H1 (cell line): ENCODE measurements at regions not wholly inside any gene's neighbourhood (a gene's known extent, or its start where the extent isn't known, plus 50 kb on each side); places are given as distances from the start of the nearest gene placed in this dataset.

Source experiments
- CTCF ChIA-PET: fragments of 300-600 bp; sonication (Branson Sonifier 250); formaldehyde crosslinking; loops from one replicate; lab custom pipeline; 2021; ENCODE audit not compliant: partially characterized antibody; lab: Charles Lee
- POLR2A ChIA-PET: fragments of 300-600 bp; sonication (Branson Sonifier 250); formaldehyde crosslinking; loops from one replicate; lab custom pipeline; 2021; ENCODE audit warnings: inconsistent platforms; ENCODE audit not compliant: partially characterized antibody; lab: Charles Lee
- DNase-seq, 2 experiments: peaks; one replicate each; pipeline versions ENCODE4 v3.0.0 to v3.0.0-alpha.2; 2010 to 2022; ENCODE audit warnings: low spot score in 2 of 2, low read depth in 1 of 2, mixed read lengths in 1 of 2
- FAIRE-seq: peaks from 2 replicates; lab custom pipeline; 2011; peaks lifted over from hg19 to GRCh38; lab: Jason Lieb, UNC
- H2AFZ ChIP-seq: 2 replicates; pipeline ENCODE4 v1.8.1; 2012; ENCODE audit warnings: low read length, inconsistent platforms
- H2AK5ac ChIP-seq: 2 replicates; pipeline ENCODE4 v1.6.1; 2013; ENCODE audit warnings: low read depth, low read length
- H2BK120ac ChIP-seq: replicated peaks from 2 replicates; pipeline ENCODE3; 2013; ENCODE audit warnings: low read depth, low read length, inconsistent platforms
- H2BK12ac ChIP-seq: 2 replicates; pipeline ENCODE4 v1.6.1; 2013; ENCODE audit warnings: low read depth, low read length
- H2BK15ac ChIP-seq: 2 replicates; pipeline ENCODE4 v1.6.1; 2013; ENCODE audit warnings: low read length
- H2BK20ac ChIP-seq: 2 replicates; pipeline ENCODE4 v1.6.1; 2013; ENCODE audit warnings: low read length
- H2BK5ac ChIP-seq: 2 replicates; pipeline ENCODE4 v1.6.1; 2013; ENCODE audit warnings: low read depth, low read length
- H3K14ac ChIP-seq: 2 replicates; pipeline ENCODE4 v1.6.1; 2013; ENCODE audit warnings: inconsistent platforms; ENCODE audit not compliant: insufficient read length
- H3K18ac ChIP-seq: 2 replicates; pipeline ENCODE4 v1.6.1; 2013; ENCODE audit warnings: low read length; ENCODE audit errors: extremely low read depth
- H3K23ac ChIP-seq: 2 replicates; pipeline ENCODE4 v1.6.1; 2013; ENCODE audit warnings: inconsistent platforms; ENCODE audit not compliant: insufficient read length
- H3K23me2 ChIP-seq: 2 replicates; pipeline ENCODE4 v1.6.1; 2013; ENCODE audit warnings: low read depth, low read length
- H3K27ac ChIP-seq: 2 replicates; pipeline ENCODE4 v1.6.1; 2011; ENCODE audit warnings: low read depth, low read length, inconsistent platforms
- H3K27me3 ChIP-seq, 4 experiments: replicated peaks in 1 of 4; 1 replicate in 1 of 4; 2 replicates in 3 of 4; pipeline versions ENCODE4 v1.6.1 to v1.8.1; 2011 to 2013; ENCODE audit warnings: low read length in 3 of 4, mild to moderate bottlenecking in 3 of 4, inconsistent platforms in 2 of 4, mixed read lengths in 2 of 4, moderate library complexity in 1 of 4; ENCODE audit not compliant: control insufficient read depth in 3 of 4, insufficient read depth in 3 of 4; ENCODE audit errors: extremely low read depth in 1 of 4
- H3K36me3 ChIP-seq, 4 experiments: 2 replicates each; pipeline versions ENCODE4 v1.6.1 to v1.8.1; 2011 to 2013; ENCODE audit warnings: mild to moderate bottlenecking in 4 of 4, low read length in 3 of 4, moderate library complexity in 2 of 4, control low read depth in 1 of 4, inconsistent platforms in 1 of 4; ENCODE audit not compliant: insufficient read depth in 4 of 4, control insufficient read depth in 2 of 4
- H3K4ac ChIP-seq: replicated peaks from 2 replicates; pipeline ENCODE3; 2013; ENCODE audit warnings: low read length, low read depth, mixed read lengths, inconsistent platforms; ENCODE audit not compliant: insufficient read length
- H3K4me1 ChIP-seq, 4 experiments: replicated peaks in 1 of 4; 1 replicate in 1 of 4; 2 replicates in 3 of 4; pipeline versions ENCODE4 v1.6.1 to v1.8.1; 2011 to 2013; ENCODE audit warnings: low read length in 3 of 4, inconsistent platforms in 2 of 4, mixed read lengths in 1 of 4; ENCODE audit not compliant: insufficient read depth in 4 of 4, control insufficient read depth in 3 of 4
- H3K4me2 ChIP-seq, 2 experiments: 2 replicates each; pipeline versions ENCODE4 v1.6.1 to v1.8.1; 2011 to 2013; ENCODE audit warnings: low read depth in 2 of 2, low read length in 2 of 2, control low read depth in 1 of 2, inconsistent platforms in 1 of 2, mild to moderate bottlenecking in 1 of 2; ENCODE audit not compliant: insufficient read depth in 1 of 2
- H3K4me3 ChIP-seq, 4 experiments: fragments of 200-600, 300-600 bp in 1 of 4; sonication (generic), shearing (Covaris generic), sonication (Bioruptor Twin) in 1 of 4; 2 replicates each; pipeline versions ENCODE4 v1.5.1 to v1.8.1; 2011 to 2016; ENCODE audit warnings: low read length in 4 of 4, low read depth in 3 of 4, control low read depth in 2 of 4, inconsistent platforms in 2 of 4, mild to moderate bottlenecking in 2 of 4, mixed read lengths in 1 of 4, moderate library complexity in 1 of 4; ENCODE audit not compliant: insufficient read depth in 2 of 4; ENCODE audit errors: extremely low read depth in 1 of 4
- H3K56ac ChIP-seq: replicated peaks from 2 replicates; pipeline ENCODE3; 2013; ENCODE audit warnings: low read depth, mild to moderate bottlenecking, mixed read lengths, low read length, inconsistent platforms; ENCODE audit not compliant: insufficient read length
- H3K79me1 ChIP-seq: 2 replicates; pipeline ENCODE4 v1.6.1; 2013; ENCODE audit warnings: low read depth, low read length, control low read depth
- H3K79me2 ChIP-seq, 2 experiments: 2 replicates each; pipeline versions ENCODE4 v1.6.1 to v1.8.1; 2012 to 2013; ENCODE audit warnings: low read length in 2 of 2, mild to moderate bottlenecking in 2 of 2, inconsistent platforms in 1 of 2; ENCODE audit not compliant: insufficient read depth in 2 of 2, control insufficient read depth in 1 of 2
- H3K9ac ChIP-seq, 4 experiments: replicated peaks in 1 of 4; 1 replicate in 1 of 4; 2 replicates in 3 of 4; pipeline versions ENCODE4 v1.6.1 to v1.8.1; 2011 to 2013; ENCODE audit warnings: low read depth in 3 of 4, low read length in 3 of 4, control low read depth in 2 of 4, mild to moderate bottlenecking in 2 of 4, moderate library complexity in 2 of 4, inconsistent platforms in 1 of 4; ENCODE audit errors: extremely low read depth in 1 of 4
- H3K9me3 ChIP-seq, 2 experiments: 2 replicates each; pipeline versions ENCODE4 v1.6.1 to v1.8.1; 2012 to 2013; ENCODE audit warnings: mild to moderate bottlenecking in 2 of 2, moderate library complexity in 2 of 2, control low read depth in 1 of 2, inconsistent platforms in 1 of 2, low read depth in 1 of 2, low read length in 1 of 2, mixed read lengths in 1 of 2; ENCODE audit not compliant: insufficient read depth in 2 of 2
- H4K20me1 ChIP-seq, 2 experiments: replicated peaks in 1 of 2; 2 replicates each; pipeline versions ENCODE3 to v1.8.1; 2011 to 2013; ENCODE audit warnings: inconsistent platforms in 2 of 2, low read length in 2 of 2, mild to moderate bottlenecking in 1 of 2; ENCODE audit not compliant: insufficient read depth in 2 of 2, control insufficient read depth in 1 of 2
- H4K5ac ChIP-seq: 2 replicates; pipeline ENCODE4 v1.6.1; 2013; ENCODE audit warnings: low read length, low read depth, mixed read lengths, inconsistent platforms; ENCODE audit not compliant: insufficient read length
- H4K8ac ChIP-seq: 2 replicates; pipeline ENCODE4 v1.8.0; 2013; ENCODE audit warnings: mild to moderate bottlenecking, moderate library complexity, low read length, inconsistent platforms; ENCODE audit not compliant: insufficient read depth; ENCODE audit errors: extremely low read depth
- H4K91ac ChIP-seq: replicated peaks from 2 replicates; pipeline ENCODE3; 2013; ENCODE audit warnings: low read length, mixed read lengths, inconsistent platforms; ENCODE audit not compliant: insufficient read length
- ASH2L ChIP-seq: fragments of 200-600, 300-600 bp; sonication (generic); IDR thresholded peaks from one replicate; pipeline ENCODE4 v1.7.1; 2017; ENCODE audit warnings: low read length
- BRCA1 ChIP-seq: IDR thresholded peaks from 2 replicates; pipeline ENCODE4 v1.6.1; 2012; ENCODE audit warnings: low read depth, low read length, improper control_type of control experiment
- CEBPB ChIP-seq: IDR thresholded peaks from 2 replicates; pipeline ENCODE4 v1.6.1; 2012; ENCODE audit warnings: low read depth, low read length
- HDAC6 ChIP-seq: IDR thresholded peaks from one replicate; pipeline ENCODE4 v1.7.1; 2012; ENCODE audit warnings: low read depth, mild to moderate bottlenecking, inconsistent platforms, low read length, moderate library complexity
- PHF8 ChIP-seq: fragments of 200-600 bp; sonication (generic); conservative IDR thresholded peaks from 2 replicates; pipeline ENCODE4 v1.7.1; 2012; ENCODE audit warnings: low read depth, mild to moderate bottlenecking, inconsistent platforms, low read length, moderate library complexity
- SAP30 ChIP-seq: fragments of 300-600 bp; sonication (generic); IDR thresholded peaks from 2 replicates; pipeline ENCODE4 v1.7.1; 2012; ENCODE audit warnings: low read length, moderate library complexity, mild to moderate bottlenecking, inconsistent platforms; ENCODE audit not compliant: insufficient read depth, insufficient replicate concordance
- SIRT6 ChIP-seq: IDR thresholded peaks from one replicate; pipeline ENCODE4 v1.7.1; 2012; ENCODE audit warnings: low read length, inconsistent platforms
- SIX5 ChIP-seq: IDR thresholded peaks from 2 replicates; pipeline ENCODE4 v1.6.1; 2011; ENCODE audit warnings: mild to moderate bottlenecking, low read depth, low read length
- SUZ12 ChIP-seq: fragments of 200-600 bp; sonication (generic); IDR thresholded peaks from 2 replicates; pipeline ENCODE4 v1.6.1; 2012; ENCODE audit warnings: mild to moderate bottlenecking, inconsistent platforms, low read length, moderate library complexity, mixed read lengths
- TAF7 ChIP-seq: optimal IDR thresholded peaks from 2 replicates; pipeline ENCODE3; 2011; ENCODE audit warnings: low read depth, mild to moderate bottlenecking, inconsistent platforms, low read length, moderate library complexity, borderline replicate concordance
- WGBS, 2 experiments: shearing (Covaris generic) in 1 of 2; methylation state at CpG; one replicate each; pipeline versions ENCODE4 v1.1.6 to v1.1.7; 2013 to 2015; ENCODE audit warnings: low lambda C conversion rate in 2 of 2, mixed read lengths in 2 of 2, inconsistent platforms in 1 of 2, low coverage in 1 of 2, missing lambda C conversion rate in 1 of 2; ENCODE audit not compliant: insufficient replicate concordance in 2 of 2, insufficient coverage in 1 of 2, insufficient read length in 1 of 2; ENCODE audit errors: extremely low coverage in 1 of 2, missing lambda C conversion rate in 1 of 2; 5-methylcytosine and 5-hydroxymethylcytosine counted together

GRCh38 chr14:56414236-56414635 lies 165.4 kb upstream of the TMEM260 start:
- Histone ChIP-seq H2BK120ac (no peak overlapping the region), H4K5ac (no peak overlapping the region), H2BK20ac (no peak overlapping the region), H3K14ac (no peak overlapping the region), H3K79me1 (no peaks in the 10 kb centered on the region), H2AFZ (no peak overlapping the region), H3K23ac (no peak overlapping the region), H3K4me3 (no peak overlapping the region), H3K79me2 (no peaks in the 10 kb centered on the region), H3K36me3 (no peaks in the 10 kb centered on the region), H2AK5ac (no peak overlapping the region), H3K56ac (no peak overlapping the region), H2BK12ac (no peak overlapping the region), H3K18ac (no peak overlapping the region), H3K9me3 (no peaks in the 10 kb centered on the region), H3K4ac (no peak overlapping the region), H3K4me2 (no peak overlapping the region), H3K9ac (no peak overlapping the region), H4K8ac (no peak overlapping the region), H2BK5ac (no peak overlapping the region), H3K23me2 (no peaks in the 10 kb centered on the region), H3K4me1 (no peaks in the 10 kb centered on the region), H3K27me3 (no peaks in the 10 kb centered on the region), H4K91ac (no peak overlapping the region), H4K20me1 (no peaks in the 10 kb centered on the region), H3K27ac (no peak overlapping the region), H2BK15ac (no peak overlapping the region)
- no peak for FAIRE-seq
- TF ChIP-seq SIX5 (no peak), TAF7 (no peak), SAP30 (no peak), CEBPB (no peak), BRCA1 (no peak), SIRT6 (no peak), PHF8 (no peak), HDAC6 (no peak), ASH2L (no peak), SUZ12 (no peak)
- DNase-seq: no peak
- WGBS, 2 experiments: 92% methylated on average over 3 of the region's 3 CpGs; no CpG with 5 or more reads in 1 of the 2 experiments
- CTCF ChIA-PET: interaction anchor here (1.1 kb wide), 1 partner anchor 8 kb away, joined by 8 read pairs; no protein-coding TSS in a partner anchor
- POLR2A ChIA-PET: no interaction called here
